NCI-H774 (cell line): ENCODE measurements at regions not wholly inside any gene's neighbourhood (a gene's known extent, or its start where the extent isn't known, plus 50 kb on each side); places are given as distances from the start of the nearest gene placed in this dataset.
"Not testable (repeated sequence)": the region's sequence is repeated elsewhere in the genome, so short reads cannot be mapped to it uniquely, and the experiment has no call there.

Experiments
- DNase-seq: peaks from one replicate; lab custom pipeline; 2025; lab: John Stamatoyannopoulos, UW

GRCh38 chrX:102784550-102784949 is 64.0 kb downstream of the GPRASP3 start:
- no peak for DNase-seq

GRCh38 chrX:102787283-102787682 is 66.7 kb downstream of the GPRASP3 start:
- no peak for DNase-seq

- DNase-seq: no peak
Measured at GRCh38 chrX:102808336-102808735, 87.8 kb downstream of the GPRASP3 start.

GRCh38 chrX:102818269-102818668 is 97.7 kb downstream of the GPRASP3 start:
- not testable (repeated sequence) for DNase-seq

GRCh38 chrX:102832661-102833060 is 104.4 kb upstream of the RAB40AL start:
- DNase-seq: no peak

- no peak for DNase-seq
Measured at GRCh38 chrX:102833136-102833535, 103.9 kb upstream of the RAB40AL start.

- DNase-seq: no peak
Measured at GRCh38 chrX:102835504-102836146, 101.4 kb upstream of the RAB40AL start.

GRCh38 chrX:102837847-102838246 is 99.2 kb upstream of the RAB40AL start:
- no peak for DNase-seq

- DNase-seq: no peak
Measured at GRCh38 chrX:102840871-102841705, 96.0 kb upstream of the RAB40AL start.

- DNase-seq: no peak
Measured at GRCh38 chrX:102841706-102842003, 95.4 kb upstream of the RAB40AL start.

GRCh38 chrX:102845020-102845419 is 92.1 kb upstream of the RAB40AL start:
- no peak for DNase-seq

- no peak for DNase-seq
Measured at GRCh38 chrX:102846544-102847236, 90.4 kb upstream of the RAB40AL start.

GRCh38 chrX:102847362-102847761 is 89.7 kb upstream of the RAB40AL start:
- DNase-seq: no peak

GRCh38 chrX:102849396-102849795 is 87.7 kb upstream of the RAB40AL start:
- no peak for DNase-seq

GRCh38 chrX:102858826-102859549 is 78.1 kb upstream of the RAB40AL start:
- DNase-seq: not testable (repeated sequence)

- DNase-seq: no peak
Measured at GRCh38 chrX:102859550-102859871, 77.6 kb upstream of the RAB40AL start.

- no peak for DNase-seq
Measured at GRCh38 chrX:102860235-102860634, 76.8 kb upstream of the RAB40AL start.

GRCh38 chrX:102863735-102864134 is 73.3 kb upstream of the RAB40AL start:
- DNase-seq: peak; percentile 2

- no peak for DNase-seq
Measured at GRCh38 chrX:102866981-102867656, 70.0 kb upstream of the RAB40AL start.

- DNase-seq: no peak
Measured at GRCh38 chrX:102883491-102883890, 53.6 kb upstream of the RAB40AL start.
